GM12878 (cell line): ENCODE measurements at regions not wholly inside any gene's neighbourhood (a gene's known extent, or its start where the extent isn't known, plus 50 kb on each side); places are given as distances from the start of the nearest gene placed in this dataset.

Source experiments
- ATAC-seq: fragments of 200-7000 bp; cut with Tn5 transposase; 3 replicates; pipeline ENCODE4 v1.9.1; 2020; ENCODE audit warnings: mild to moderate bottlenecking, moderate library complexity
- BruUV-seq: library from RNA; stranded (reverse); fragments of 400-500 nt; replicated peaks from 2 replicates; lab custom pipeline; 2021; lab: Mats Ljungman, UMichigan
- CTCF ChIA-PET: fragments of 300-600 bp; sonication (Branson Sonifier 250); formaldehyde crosslinking; extraction: SDS; loops from one replicate; lab custom pipeline; 2021; ENCODE audit warnings: inconsistent platforms; lab: Yijun Ruan, JAX
- POLR2A ChIA-PET: fragments of 350-600 bp; formaldehyde crosslinking; extraction: SDS; loops from one replicate; lab custom pipeline; 2021; ENCODE audit warnings: inconsistent platforms; lab: Charles Lee
- RAD21 ChIA-PET: fragments of 300-600 bp; sonication (Branson Sonifier 250); formaldehyde crosslinking; loops from one replicate; lab custom pipeline; 2023; ENCODE audit warnings: antibody characterized with exemption; ENCODE audit not compliant: unreplicated experiment; lab: Charles Lee
- SMC1A ChIA-PET: fragments of 300-600 bp; sonication (Branson Sonifier 250); formaldehyde crosslinking; loops from one replicate; lab custom pipeline; 2023; ENCODE audit not compliant: unreplicated experiment, uncharacterized antibody; lab: Charles Lee
- DNase-seq: peaks from one replicate; pipeline ENCODE4 v3.0.0-alpha.2; 2011; ENCODE audit warnings: low read depth, low spot score
- FAIRE-seq: peaks from 3 replicates; lab custom pipeline; 2011; peaks lifted over from hg19 to GRCh38; lab: Jason Lieb, UNC
- H2AFZ ChIP-seq: 2 replicates; pipeline ENCODE4 v1.6.0; 2011; ENCODE audit warnings: low read depth, low read length, control low read depth; ENCODE audit not compliant: control insufficient read depth
- H3K27ac ChIP-seq: 2 replicates; pipeline ENCODE4 v1.5.1; 2011; ENCODE audit warnings: control low read depth; ENCODE audit not compliant: control insufficient read depth, insufficient read depth
- H3K27me3 ChIP-seq, 2 experiments: replicated peaks in 1 of 2; 2 replicates each; pipeline versions ENCODE4 v1.6.0 to v1.6.1; 2011; ENCODE audit warnings: low read length in 1 of 2; ENCODE audit not compliant: control insufficient read depth in 2 of 2, insufficient read depth in 2 of 2
- H3K36me3 ChIP-seq, 2 experiments: 2 replicates each; pipeline ENCODE4 v1.5.1; 2011; ENCODE audit warnings: low read length in 1 of 2; ENCODE audit not compliant: control insufficient read depth in 2 of 2, insufficient read depth in 2 of 2
- H3K4me1 ChIP-seq: 2 replicates; pipeline ENCODE4 v1.6.1; 2011; ENCODE audit warnings: mild to moderate bottlenecking, low read length, moderate library complexity, mixed read lengths; ENCODE audit not compliant: control insufficient read depth, insufficient read depth
- H3K4me2 ChIP-seq: 2 replicates; pipeline ENCODE4 v1.6.0; 2011; ENCODE audit warnings: control low read depth; ENCODE audit not compliant: control insufficient read depth, insufficient read depth
- H3K4me3 ChIP-seq: fragments of 200-600 bp; sonication (generic); 2 replicates; pipeline ENCODE4 v1.5.1; 2016
- H3K79me2 ChIP-seq: 2 replicates; pipeline ENCODE4 v1.6.0; 2011; ENCODE audit warnings: low read length; ENCODE audit not compliant: control insufficient read depth, insufficient read depth
- H3K9ac ChIP-seq: 2 replicates; pipeline ENCODE4 v1.8.0; 2011; ENCODE audit warnings: low read length, control low read depth, mixed read lengths; ENCODE audit not compliant: control insufficient read depth, insufficient read depth
- H3K9me3 ChIP-seq: replicated peaks from 3 replicates; pipeline ENCODE4 v1.5.1; 2011; ENCODE audit warnings: mild to moderate bottlenecking, low read length; ENCODE audit not compliant: control insufficient read depth, insufficient read depth
- H4K20me1 ChIP-seq: 2 replicates; pipeline ENCODE4 v1.6.0; 2011; ENCODE audit not compliant: control insufficient read depth, insufficient read depth
- ASH2L ChIP-seq: fragments of 300-600, 200-600 bp; sonication (generic); IDR thresholded peaks from 2 replicates; pipeline ENCODE4 v1.6.1; 2017; ENCODE audit warnings: low read depth, mild to moderate bottlenecking, borderline replicate concordance
- HDAC2 ChIP-seq: fragments of 200-600 bp; sonication (generic); IDR thresholded peaks from 2 replicates; pipeline ENCODE4 v1.6.1; 2017
- JUND ChIP-seq: IDR thresholded peaks from 2 replicates; pipeline ENCODE4 v1.6.1; 2012; ENCODE audit warnings: low read depth, mild to moderate bottlenecking, low read length, improper control_type of control experiment, moderate library complexity
- STAT1 ChIP-seq: fragments of 450-650 bp; conservative IDR thresholded peaks from 2 replicates; pipeline ENCODE4 v1.6.1; 2014; ENCODE audit warnings: antibody characterized with exemption, mild to moderate bottlenecking
- SUPT20H ChIP-seq: IDR thresholded peaks from 2 replicates; pipeline ENCODE4 v1.6.1; 2011; ENCODE audit warnings: low read depth, mild to moderate bottlenecking, low read length, moderate library complexity, borderline replicate concordance; ENCODE audit not compliant: control insufficient read depth
- ZNF24 ChIP-seq: fragments of 450-650 bp; IDR thresholded peaks from 2 replicates; pipeline ENCODE4 v1.6.1; 2017; ENCODE audit warnings: antibody characterized with exemption, mild to moderate bottlenecking
- ZNF687 ChIP-seq: fragments of 450-650 bp; IDR thresholded peaks from 2 replicates; pipeline ENCODE4 v1.6.1; 2017; ENCODE audit warnings: mild to moderate bottlenecking, moderate library complexity
- WGBS: methylation state at CpG from one replicate; pipeline ENCODE4 v1.1.6; 2016; ENCODE audit warnings: low lambda C conversion rate; ENCODE audit not compliant: insufficient replicate concordance, insufficient coverage; ENCODE audit errors: missing lambda C conversion rate; 5-methylcytosine and 5-hydroxymethylcytosine counted together
- in situ Hi-C: fragments of 300-500 bp; cut with MboI; formaldehyde crosslinking; loops from 9 replicates; pipeline ENCODE4 v1.14.3; 2018; ENCODE audit warnings: mixed read lengths
- intact Hi-C: fragments of 100-400 bp; cut with micrococcal nuclease; formaldehyde crosslinking; loops from one replicate; pipeline ENCODE4 v1.14.2; 2022; ENCODE audit not compliant: unreplicated experiment
- TF ChIP-seq, protein P1 (sequence below): fragments of 150-350 bp; IDR thresholded peaks from 2 replicates; pipeline ENCODE4 v1.6.1; 2016; ENCODE audit warnings: low read depth, low read length

GRCh38 chr7:71017602-71018001, 114.3 kb upstream of the GALNT17 start:
- Histone ChIP-seq H3K27me3 (no peaks in the 10 kb centered on the region), H2AFZ (no peak overlapping the region), H4K20me1 (no peaks in the 10 kb centered on the region), H3K36me3 (no peaks in the 10 kb centered on the region), H3K9me3 (no peaks in the 10 kb centered on the region; the same call in 2 of the 3 replicates), H3K79me2 (no peaks in the 10 kb centered on the region), H3K27ac (no peak overlapping the region), H3K4me1 (no peaks in the 10 kb centered on the region), H3K4me2 (no peak overlapping the region), H3K4me3 (no peak overlapping the region), H3K9ac (no peak overlapping the region)
- WGBS, result 50% methylated on average over 17 of the region's 17 CpGs
- in situ Hi-C loops, result no loop called here
- TF ChIP-seq SUPT20H (no peak), HDAC2 (no peak), JUND (no peak), ZNF687 (no peak), ASH2L (no peak), STAT1 (no peak), ZNF24 (no peak)
- TF ChIP-seq, protein P1, sequence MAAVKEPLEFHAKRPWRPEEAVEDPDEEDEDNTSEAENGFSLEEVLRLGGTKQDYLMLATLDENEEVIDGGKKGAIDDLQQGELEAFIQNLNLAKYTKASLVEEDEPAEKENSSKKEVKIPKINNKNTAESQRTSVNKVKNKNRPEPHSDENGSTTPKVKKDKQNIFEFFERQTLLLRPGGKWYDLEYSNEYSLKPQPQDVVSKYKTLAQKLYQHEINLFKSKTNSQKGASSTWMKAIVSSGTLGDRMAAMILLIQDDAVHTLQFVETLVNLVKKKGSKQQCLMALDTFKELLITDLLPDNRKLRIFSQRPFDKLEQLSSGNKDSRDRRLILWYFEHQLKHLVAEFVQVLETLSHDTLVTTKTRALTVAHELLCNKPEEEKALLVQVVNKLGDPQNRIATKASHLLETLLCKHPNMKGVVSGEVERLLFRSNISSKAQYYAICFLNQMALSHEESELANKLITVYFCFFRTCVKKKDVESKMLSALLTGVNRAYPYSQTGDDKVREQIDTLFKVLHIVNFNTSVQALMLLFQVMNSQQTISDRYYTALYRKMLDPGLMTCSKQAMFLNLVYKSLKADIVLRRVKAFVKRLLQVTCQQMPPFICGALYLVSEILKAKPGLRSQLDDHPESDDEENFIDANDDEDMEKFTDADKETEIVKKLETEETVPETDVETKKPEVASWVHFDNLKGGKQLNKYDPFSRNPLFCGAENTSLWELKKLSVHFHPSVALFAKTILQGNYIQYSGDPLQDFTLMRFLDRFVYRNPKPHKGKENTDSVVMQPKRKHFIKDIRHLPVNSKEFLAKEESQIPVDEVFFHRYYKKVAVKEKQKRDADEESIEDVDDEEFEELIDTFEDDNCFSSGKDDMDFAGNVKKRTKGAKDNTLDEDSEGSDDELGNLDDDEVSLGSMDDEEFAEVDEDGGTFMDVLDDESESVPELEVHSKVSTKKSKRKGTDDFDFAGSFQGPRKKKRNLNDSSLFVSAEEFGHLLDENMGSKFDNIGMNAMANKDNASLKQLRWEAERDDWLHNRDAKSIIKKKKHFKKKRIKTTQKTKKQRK, result no peak
- POLR2A ChIA-PET, result no interaction called here
- no peak for ATAC-seq
- CTCF ChIA-PET, result no interaction called here
- intact Hi-C loops, result no loop called here
- RAD21 ChIA-PET, result no interaction called here
- SMC1A ChIA-PET, result no interaction called here
- no peak for DNase-seq
- no peak for FAIRE-seq
- BruUV-seq, result no TSS peak
